HCT116 (cell line): ENCODE measurements at regions not wholly inside any gene's neighbourhood (a gene's known extent, or its start where the extent isn't known, plus 50 kb on each side); places are given as distances from the start of the nearest gene placed in this dataset.

ENCODE experiments used
- ATAC-seq: fragments of 200-7000 bp; cut with Tn5 transposase; 2 replicates; pipeline ENCODE4 v1.9.1; 2020; ENCODE audit warnings: mild to moderate bottlenecking, moderate library complexity
- BruUV-seq: library from RNA; stranded (reverse); fragments of 400-500 nt; replicated peaks from 2 replicates; lab custom pipeline; 2021; lab: Mats Ljungman, UMichigan
- CTCF ChIA-PET: fragments of 300-600 bp; sonication (Branson Sonifier 250); formaldehyde crosslinking; loops from one replicate; lab custom pipeline; 2021; ENCODE audit warnings: antibody characterized with exemption; lab: Charles Lee
- POLR2A ChIA-PET: fragments of 300-600, 350-600 bp; sonication (Branson Sonifier 250); formaldehyde crosslinking; loops from one replicate; lab custom pipeline; 2021; ENCODE audit warnings: antibody characterized with exemption; lab: Charles Lee
- RAD21 ChIA-PET, 2 experiments: fragments of 300-600 bp; sonication (Branson Sonifier 250); formaldehyde crosslinking; loops; one replicate each; lab custom pipeline; 2023; ENCODE audit warnings: low total read pairs in 2 of 2; ENCODE audit not compliant: uncharacterized antibody in 2 of 2, unreplicated experiment in 2 of 2, low non-redundant PET in 1 of 2; lab: Charles Lee
- DNase-seq: peaks from one replicate; pipeline ENCODE4 v3.0.0-alpha.2; 2010; ENCODE audit warnings: low read depth, low spot score
- H2AFZ ChIP-seq: fragments of 200-600 bp; shearing (Covaris generic), sonication (generic); 2 replicates; pipeline ENCODE4 v1.6.1; 2017; ENCODE audit warnings: low read depth, mixed run types, mixed read lengths, antibody characterized with exemption, low read length; ENCODE audit not compliant: poor library complexity, severe bottlenecking
- H3K27ac ChIP-seq: 2 replicates; pipeline ENCODE4 v1.5.1; 2012; ENCODE audit warnings: low read depth, low read length
- H3K27me3 ChIP-seq: fragments of 200-600 bp; sonication (generic); 2 replicates; pipeline ENCODE4 v1.6.1; 2016; ENCODE audit warnings: mixed run types, low read length, mixed read lengths; ENCODE audit not compliant: insufficient read depth
- H3K36me3 ChIP-seq, 2 experiments: fragments of 200-500 bp in 1 of 2; fragments of 200-600 bp in 1 of 2; sonication (Bioruptor generic) in 1 of 2; sonication (generic) in 1 of 2; 2 replicates each; pipeline versions ENCODE4 v1.5.1 to v1.6.1; 2014 to 2016; ENCODE audit warnings: low read length in 2 of 2, inconsistent platforms in 1 of 2, mixed read lengths in 1 of 2, mixed run types in 1 of 2; ENCODE audit not compliant: insufficient read depth in 2 of 2, control insufficient read depth in 1 of 2
- H3K4me1 ChIP-seq, 2 experiments: fragments of 200-600 bp in 1 of 2; sonication (generic) in 1 of 2; 2 replicates each; pipeline versions ENCODE4 v1.5.1 to v1.6.1; 2012 to 2017; ENCODE audit warnings: low read length in 2 of 2, inconsistent platforms in 1 of 2, mild to moderate bottlenecking in 1 of 2, mixed read lengths in 1 of 2, mixed run types in 1 of 2, moderate library complexity in 1 of 2; ENCODE audit not compliant: insufficient read depth in 2 of 2, control insufficient read depth in 1 of 2
- H3K4me2 ChIP-seq: fragments of 200-600 bp; sonication (generic); 2 replicates; pipeline ENCODE4 v1.6.1; 2017; ENCODE audit warnings: mixed run types, low read length, mixed read lengths
- H3K4me3 ChIP-seq, 2 experiments: fragments of 200-600 bp in 1 of 2; sonication (generic) in 1 of 2; replicated peaks in 1 of 2; 2 replicates each; pipeline ENCODE4 v1.5.1; 2011 to 2016; ENCODE audit warnings: low read length in 2 of 2, control low read depth in 1 of 2, low read depth in 1 of 2, mild to moderate bottlenecking in 1 of 2, mixed read lengths in 1 of 2, mixed run types in 1 of 2
- H3K79me2 ChIP-seq: fragments of 200-600 bp; sonication (generic); 2 replicates; pipeline ENCODE4 v1.6.1; 2017; ENCODE audit warnings: mild to moderate bottlenecking, mixed run types, low read length, moderate library complexity, mixed read lengths; ENCODE audit not compliant: insufficient read depth
- H3K9ac ChIP-seq: fragments of 200-600 bp; sonication (generic); 2 replicates; pipeline ENCODE4 v1.6.1; 2016; ENCODE audit warnings: low read length, mixed read lengths
- H3K9me2 ChIP-seq: fragments of 200-600 bp; sonication (generic), shearing (Covaris generic); 2 replicates; pipeline ENCODE4 v1.6.1; 2017; ENCODE audit warnings: mixed run types, mild to moderate bottlenecking, moderate library complexity; ENCODE audit not compliant: insufficient read depth
- H3K9me3 ChIP-seq, 2 experiments: fragments of 200-500 bp in 1 of 2; fragments of 200-600 bp in 1 of 2; sonication (Bioruptor generic) in 1 of 2; sonication (generic) in 1 of 2; 2 replicates each; pipeline ENCODE4 v1.6.1; 2014 to 2017; ENCODE audit warnings: low read length in 2 of 2, mixed read lengths in 2 of 2, inconsistent platforms in 1 of 2, low read depth in 1 of 2, mild to moderate bottlenecking in 1 of 2, mixed run types in 1 of 2, moderate library complexity in 1 of 2; ENCODE audit not compliant: control insufficient read depth in 1 of 2, insufficient read depth in 1 of 2
- H4K20me1 ChIP-seq: fragments of 200-600 bp; sonication (generic), shearing (Covaris generic); 2 replicates; pipeline ENCODE4 v1.6.1; 2017; ENCODE audit warnings: mixed run types, mild to moderate bottlenecking, moderate library complexity; ENCODE audit not compliant: insufficient read depth
- CEBPB ChIP-seq: IDR thresholded peaks from 2 replicates; pipeline ENCODE4 v1.6.1; 2012; ENCODE audit warnings: low read depth
- CTCF ChIP-seq, 3 experiments: fragments of 200-600 bp in 1 of 3; sonication (generic) in 1 of 3; IDR thresholded peaks in 2 of 3; conservative IDR thresholded peaks in 1 of 3; 2 replicates each; pipeline ENCODE4 v1.5.1; 2012 to 2017; ENCODE audit warnings: low read depth in 2 of 3, low read length in 2 of 3, antibody characterized with exemption in 1 of 3, borderline replicate concordance in 1 of 3, control low read depth in 1 of 3, mild to moderate bottlenecking in 1 of 3, mixed read lengths in 1 of 3, mixed run types in 1 of 3, moderate library complexity in 1 of 3; ENCODE audit not compliant: insufficient read depth in 1 of 3
- EGR1 ChIP-seq: IDR thresholded peaks from 2 replicates; pipeline ENCODE4 v1.6.1; 2012; ENCODE audit warnings: low read depth
- FOSL1 ChIP-seq: IDR thresholded peaks from 2 replicates; pipeline ENCODE4 v1.6.1; 2012; ENCODE audit warnings: low read depth
- MAX ChIP-seq: IDR thresholded peaks from 2 replicates; pipeline ENCODE4 v1.6.1; 2012
- POLR2A ChIP-seq: IDR thresholded peaks from 2 replicates; pipeline ENCODE4 v1.7.0; 2011; ENCODE audit warnings: borderline replicate concordance; ENCODE audit not compliant: insufficient read depth, insufficient read length; ENCODE audit errors: extremely low read depth
- POLR2AphosphoS5 ChIP-seq: IDR thresholded peaks from 2 replicates; pipeline ENCODE4 v1.6.1; 2011; ENCODE audit warnings: mild to moderate bottlenecking, low read depth, low read length, moderate library complexity
- SP1 ChIP-seq: IDR thresholded peaks from 2 replicates; pipeline ENCODE4 v1.6.1; 2012; ENCODE audit warnings: low read depth
- TCF7L2 ChIP-seq: IDR thresholded peaks from 2 replicates; pipeline ENCODE4 v1.7.0; 2011; ENCODE audit warnings: borderline replicate concordance, inconsistent platforms; ENCODE audit not compliant: insufficient read depth, insufficient read length; ENCODE audit errors: extremely low read depth
- ZBTB33 ChIP-seq: IDR thresholded peaks from 2 replicates; pipeline ENCODE4 v1.6.1; 2011; ENCODE audit warnings: mild to moderate bottlenecking, low read length, moderate library complexity; ENCODE audit not compliant: insufficient replicate concordance; ENCODE audit errors: extremely low read depth
- ZFX ChIP-seq: fragments of 450-650 bp; IDR thresholded peaks from 2 replicates; pipeline ENCODE4 v1.6.1; 2017
- intact Hi-C: fragments of 100-400 bp; cut with micrococcal nuclease; formaldehyde crosslinking; loops from 2 replicates; pipeline ENCODE4 v1.10.0; 2022

GRCh38 chr5:3858524-3858923, 262.9 kb downstream of the IRX1 start:
- no peaks in the 10 kb centered on the region for H3K27me3 ChIP-seq
- H3K9ac ChIP-seq: no peak overlapping the region
- RAD21 ChIA-PET: no interaction called here
- no peak for TF ChIP-seq CTCF (IDR thresholded peaks at IDR 0.05 in 2 of 3, conservative IDR thresholded peaks at IDR 0.05 in 1 of 3; ENCODE audit: borderline replicate concordance in 1 of 3, insufficient read depth in 1 of 3, low read depth in 2 of 3, low read length in 2 of 3)
- no peak for TF ChIP-seq MAX
- no peak for TF ChIP-seq FOSL1
- TF ChIP-seq ZBTB33: no peak
- no peak for TF ChIP-seq ZFX
- no peak for TF ChIP-seq CEBPB
- no peak for TF ChIP-seq TCF7L2
- no peak for TF ChIP-seq EGR1
- TF ChIP-seq POLR2A: no peak
- TF ChIP-seq SP1: no peak
- no peak for TF ChIP-seq POLR2AphosphoS5
- intact Hi-C loops: no loop called here
- CTCF ChIA-PET: no interaction called here
- POLR2A ChIA-PET: no interaction called here
- no peak for ATAC-seq
- no peak overlapping the region for H3K4me3 ChIP-seq
- H3K27ac ChIP-seq: no peak overlapping the region
- peaks cover 0 to 25% of the 10 kb centered on the region in 2 experiments; a peak in 2 of 4 replicates for H3K9me3 ChIP-seq
- no peak overlapping the region for H3K4me2 ChIP-seq
- H3K79me2 ChIP-seq: no peaks in the 10 kb centered on the region
- H3K36me3 ChIP-seq: no peaks in the 10 kb centered on the region
- H4K20me1 ChIP-seq: no peaks in the 10 kb centered on the region
- no peak overlapping the region for H2AFZ ChIP-seq
- no peaks in the 10 kb centered on the region for H3K9me2 ChIP-seq
- no peaks in the 10 kb centered on the region for H3K4me1 ChIP-seq
- DNase-seq: no peak
- no TSS peak for BruUV-seq
